Fibroblast of lung (primary cell): ENCODE measurements at regions not wholly inside any gene's neighbourhood (a gene's known extent, or its start where the extent isn't known, plus 50 kb on each side); places are given as distances from the start of the nearest gene placed in this dataset.

Experiments
- CTCF ChIP-seq, 2 donors: IDR thresholded peaks in 1 of 2; conservative IDR thresholded peaks in 1 of 2; 1 replicate in 1 of 2; 2 replicates in 1 of 2; pipeline ENCODE4 v1.5.1; 2011 to 2012; ENCODE audit warnings: low read length in 2 of 2, control low read depth in 1 of 2, inconsistent platforms in 1 of 2, low read depth in 1 of 2, mild to moderate bottlenecking in 1 of 2
- EZH2 ChIP-seq: IDR thresholded peaks from 2 replicates; pipeline ENCODE4 v1.5.1; 2012; ENCODE audit warnings: low read length, control low read depth, mild to moderate bottlenecking; ENCODE audit errors: missing control alignments

GRCh38 chr10:4100380-4100779, 315.4 kb upstream of the KLF6 start:
- no peak for TF ChIP-seq CTCF (conservative IDR thresholded peaks at IDR 0.05 in 1 of 2, IDR thresholded peaks at IDR 0.05 in 1 of 2; ENCODE audit: low read depth in 1 of 2, low read length in 2 of 2)
- no peak for TF ChIP-seq EZH2
